Right ventricle myocardium superior (tissue), 1 donor: ENCODE measurements at regions not wholly inside any gene's neighbourhood (a gene's known extent, or its start where the extent isn't known, plus 50 kb on each side); places are given as distances from the start of the nearest gene placed in this dataset.

ENCODE experiments used
- ATAC-seq: fragments of 200-7000 bp; cut with Tn5 transposase; one replicate; pipeline ENCODE4 v1.9.1; 2020; ENCODE audit warnings: mild to moderate bottlenecking; ENCODE audit not compliant: poor library complexity
- DNase-seq: peaks from one replicate; pipeline ENCODE4 v3.0.0-alpha.2; 2020
- intact Hi-C: fragments of 100-400 bp; cut with DNase I; formaldehyde crosslinking; loops from one replicate; pipeline ENCODE4 v1.11.2; 2022
- donor health status: DM: no; HTN: yes; CAD: no; lungs with severe emphysema.

DNA sequence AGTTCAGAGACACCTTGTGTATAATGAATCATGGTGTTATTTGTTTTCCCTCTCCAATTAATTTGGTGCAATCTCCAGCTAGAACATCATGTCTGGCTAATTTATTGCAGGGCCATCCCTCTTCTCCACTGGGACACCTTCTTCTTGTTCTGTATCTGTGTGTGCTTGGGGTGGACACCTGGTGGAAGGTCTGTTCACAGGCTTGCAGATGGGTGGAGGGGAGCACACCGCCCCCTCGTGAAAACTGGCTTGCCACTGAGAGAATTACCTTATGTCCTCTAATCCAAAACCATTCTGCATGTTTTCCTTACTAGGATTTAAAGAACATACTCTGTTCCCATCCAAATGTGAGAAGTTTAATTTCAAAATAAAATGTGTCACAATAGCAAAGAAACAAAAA lies 1160.4 kb upstream of the ZEB2 start:
- no peak for DNase-seq
- intact Hi-C loops, result no loop called here
- no peak for ATAC-seq

DNA sequence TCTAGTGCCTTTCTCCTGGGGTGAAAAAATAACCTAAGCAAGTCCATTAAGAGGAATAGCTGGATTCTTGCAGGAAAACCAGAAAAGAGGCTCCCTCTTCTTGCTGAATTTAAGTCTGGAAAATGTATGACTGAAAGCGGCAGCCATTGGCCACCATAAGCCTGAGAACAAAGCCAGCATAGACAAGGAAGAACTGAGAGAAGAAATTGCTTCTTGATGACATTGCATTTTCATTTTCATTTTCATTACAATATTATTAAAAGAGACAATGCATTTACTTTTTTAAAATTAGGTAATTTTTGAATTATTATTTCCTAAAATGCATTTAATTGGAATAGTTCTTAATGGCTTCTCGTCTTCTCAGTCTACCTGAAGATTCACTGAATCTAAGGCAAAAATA lies 1157.5 kb upstream of the ZEB2 start:
- intact Hi-C loops, result no loop called here
- DNase-seq (no peak), ATAC-seq (no peak)

DNA sequence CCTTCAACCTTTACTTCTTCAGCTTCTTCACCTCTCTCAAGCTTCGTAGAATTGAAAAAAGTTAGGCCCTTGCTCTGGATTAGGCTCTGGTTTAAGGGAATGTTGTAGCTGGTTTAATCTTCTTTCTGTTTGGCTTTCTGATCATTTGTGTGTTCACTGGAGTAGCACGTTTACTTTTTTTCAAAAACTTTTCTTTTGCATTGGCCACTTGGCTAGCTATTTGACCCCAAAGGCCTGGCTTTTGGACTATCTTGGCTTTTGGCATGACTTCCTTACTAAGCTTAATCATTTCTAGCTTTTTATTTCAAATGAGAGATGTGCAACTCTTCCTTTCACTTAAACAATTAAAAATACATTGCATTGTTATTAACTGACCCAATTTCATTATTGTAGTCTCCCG lies 1154.8 kb upstream of the ZEB2 start:
- ATAC-seq (no peak), DNase-seq (no peak)
- intact Hi-C loops, result no loop called here

- no peak for DNase-seq
- intact Hi-C loops, result no loop called here
- no peak for ATAC-seq
Observed at GRCh38 chr2:145669301-145669700, 1149.4 kb upstream of the ZEB2 start.

DNA sequence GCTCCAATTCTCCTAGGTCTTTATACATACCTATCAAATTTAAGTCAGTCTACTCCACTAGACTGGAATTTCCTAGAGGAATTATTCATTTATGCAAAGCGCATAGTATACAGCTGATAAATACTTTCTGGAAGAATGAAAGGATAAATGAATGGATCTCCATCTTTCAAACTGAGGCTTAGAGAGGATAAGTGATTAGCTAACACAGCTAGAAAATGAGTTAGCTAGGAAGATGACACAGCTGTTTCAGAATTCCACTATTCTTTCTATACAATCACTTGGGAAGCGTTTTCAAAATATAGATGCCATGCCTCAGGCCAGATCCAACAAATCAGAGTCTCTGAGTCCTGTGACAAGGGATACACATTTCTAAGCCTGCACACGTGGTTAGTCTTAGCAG lies 1146.6 kb upstream of the ZEB2 start:
- no peak for DNase-seq
- intact Hi-C loops, result no loop called here
- no peak for ATAC-seq

GRCh38 chr2:145657265-145657664 lies 1137.3 kb upstream of the ZEB2 start:
- intact Hi-C loops, result no loop called here
- ATAC-seq, result no peak
- no peak for DNase-seq

DNA sequence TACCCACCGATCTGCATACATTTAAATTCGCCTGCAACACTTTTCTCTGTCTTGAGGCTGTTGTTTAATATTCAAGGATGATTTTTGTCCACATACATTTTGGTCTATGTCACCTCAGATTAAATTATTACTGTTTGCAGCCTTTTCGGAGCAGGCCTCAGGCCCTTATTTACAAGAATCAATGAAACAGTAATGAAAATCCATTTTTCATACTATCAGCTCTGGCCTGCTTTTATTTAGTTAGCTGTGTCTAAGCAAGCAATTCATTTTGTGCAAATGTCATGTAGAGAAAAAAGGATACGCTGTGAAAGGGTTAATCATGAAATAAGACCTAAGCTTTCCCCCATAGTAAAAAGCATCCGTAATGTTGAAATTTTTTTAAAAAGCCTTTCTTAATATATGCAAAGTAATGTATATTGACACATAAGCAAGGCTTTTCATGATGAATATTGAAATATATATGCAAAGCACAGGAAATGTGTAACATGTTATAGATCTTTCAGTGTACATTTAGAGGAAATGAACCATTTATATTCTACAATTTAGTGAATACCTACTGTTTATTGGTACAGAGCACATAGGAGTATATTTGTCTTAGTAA lies 1135.3 kb upstream of the ZEB2 start:
- intact Hi-C loops, result no loop called here
- no peak for ATAC-seq
- DNase-seq, result no peak

DNA sequence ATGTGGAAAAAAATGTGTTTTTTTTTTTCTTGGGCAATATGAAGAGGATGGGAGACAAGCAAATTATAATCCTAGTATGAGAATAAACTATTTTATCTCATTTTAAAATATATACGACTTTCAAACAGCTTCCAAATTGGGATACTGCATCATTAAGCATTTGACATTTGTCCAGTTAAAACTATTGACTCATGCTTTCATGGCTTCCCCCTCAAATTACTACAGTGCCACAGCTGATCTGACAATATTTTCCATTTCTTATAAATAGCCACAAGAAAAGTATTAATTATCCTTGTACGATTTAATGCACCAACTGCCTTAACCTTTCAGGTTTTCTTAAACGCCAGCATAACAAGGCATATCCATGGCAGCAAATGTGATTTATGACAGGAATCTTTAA lies 1134.8 kb upstream of the ZEB2 start:
- ATAC-seq, result no peak
- intact Hi-C loops, result no loop called here
- no peak for DNase-seq

DNA sequence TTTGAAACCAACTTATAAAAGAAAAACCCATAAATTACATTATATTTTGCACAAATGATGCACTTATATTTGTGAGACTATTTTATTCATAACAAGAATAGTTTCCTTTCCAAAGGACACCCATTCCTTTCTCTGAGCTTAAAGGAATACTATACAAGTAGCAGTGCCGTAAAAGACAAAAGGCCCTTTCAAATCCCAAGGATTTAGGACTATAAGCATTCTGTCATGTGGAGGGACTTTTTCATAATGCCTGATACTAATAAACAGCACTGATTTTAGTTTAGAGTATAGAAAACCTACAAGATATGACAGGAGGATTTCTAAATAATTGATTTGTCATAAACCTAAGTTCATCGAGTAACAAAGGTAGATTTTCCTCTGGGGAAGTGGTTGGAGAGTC lies 1134.2 kb upstream of the ZEB2 start:
- no peak for ATAC-seq
- no peak for DNase-seq
- intact Hi-C loops, result no loop called here

- DNase-seq, result no peak
- no peak for ATAC-seq
- intact Hi-C loops, result no loop called here
Observed at GRCh38 chr2:145653553-145653952, 1133.6 kb upstream of the ZEB2 start.

- intact Hi-C loops, result no loop called here
- DNase-seq (no peak), ATAC-seq (no peak)
Observed at GRCh38 chr2:145652571-145653545, 1132.9 kb upstream of the ZEB2 start.

GRCh38 chr2:145652036-145652435 lies 1132.1 kb upstream of the ZEB2 start:
- DNase-seq (no peak), ATAC-seq (no peak)
- intact Hi-C loops, result no loop called here

- intact Hi-C loops, result no loop called here
- ATAC-seq (no peak), DNase-seq (no peak)
Observed at GRCh38 chr2:145650226-145650625, 1130.3 kb upstream of the ZEB2 start.

DNA sequence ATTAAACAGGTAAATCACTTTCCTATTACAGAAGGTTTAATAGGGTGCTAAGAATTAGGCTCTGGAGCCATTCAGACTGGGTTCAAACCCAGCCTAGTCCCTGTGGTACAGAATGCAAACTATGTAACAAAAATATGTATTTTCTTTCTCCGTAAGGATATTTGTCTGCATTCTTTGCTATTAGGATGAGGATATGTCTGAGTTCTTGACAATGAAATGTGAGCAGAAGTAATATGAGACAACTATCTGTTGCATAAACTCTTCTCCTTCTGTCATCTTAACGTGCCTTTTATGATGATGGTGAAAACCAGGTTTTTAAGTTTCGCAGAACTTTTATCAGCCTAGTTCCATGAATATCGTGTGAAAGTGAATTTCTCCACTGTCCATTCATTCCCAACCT lies 1129.1 kb upstream of the ZEB2 start:
- ATAC-seq (no peak), DNase-seq (no peak)
- intact Hi-C loops, result no loop called here

DNA sequence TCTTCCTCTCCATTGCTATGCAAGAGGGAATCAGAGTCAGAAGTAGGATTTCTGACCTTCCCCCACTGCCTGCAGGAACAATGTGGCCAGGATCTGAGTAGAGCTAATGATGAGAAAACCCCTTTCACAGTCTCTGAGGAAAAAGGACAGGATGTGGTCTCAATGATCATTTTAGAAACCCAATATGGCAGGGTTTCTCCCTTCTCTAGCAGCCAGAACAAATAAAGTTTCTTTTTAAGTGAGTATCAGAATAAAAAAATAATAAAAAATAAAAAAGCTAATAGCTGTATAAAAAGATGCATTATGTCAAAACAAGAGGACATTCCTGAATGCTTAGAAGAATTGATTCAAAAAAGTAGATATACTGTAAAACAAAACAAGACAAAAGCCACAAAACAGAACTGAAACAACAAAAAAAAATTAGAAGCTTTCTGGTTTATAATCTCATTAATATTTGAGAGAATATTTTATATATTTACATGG lies 1124.9 kb upstream of the ZEB2 start:
- intact Hi-C loops, result no loop called here
- no peak for ATAC-seq
- DNase-seq, result no peak

DNA sequence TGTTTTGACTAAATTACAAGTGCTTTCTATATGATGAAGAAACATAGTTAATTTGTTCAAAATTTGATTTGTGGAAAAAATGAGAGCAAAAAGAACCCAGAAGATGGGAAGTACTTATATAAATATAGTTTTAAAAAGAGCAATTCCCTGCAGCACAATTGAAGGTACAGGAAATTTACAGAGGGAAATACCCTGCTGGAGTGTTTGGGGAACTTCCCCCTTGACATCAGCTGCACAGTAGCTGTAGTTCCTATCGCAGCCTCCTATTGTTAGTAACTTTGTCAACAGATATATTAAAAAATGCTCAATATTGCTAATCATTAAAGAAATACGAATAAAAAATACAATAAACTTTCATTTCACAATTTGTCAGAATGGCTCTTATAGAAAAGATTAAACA lies 1118.8 kb upstream of the ZEB2 start:
- no peak for DNase-seq
- intact Hi-C loops, result no loop called here
- ATAC-seq, result no peak

DNA sequence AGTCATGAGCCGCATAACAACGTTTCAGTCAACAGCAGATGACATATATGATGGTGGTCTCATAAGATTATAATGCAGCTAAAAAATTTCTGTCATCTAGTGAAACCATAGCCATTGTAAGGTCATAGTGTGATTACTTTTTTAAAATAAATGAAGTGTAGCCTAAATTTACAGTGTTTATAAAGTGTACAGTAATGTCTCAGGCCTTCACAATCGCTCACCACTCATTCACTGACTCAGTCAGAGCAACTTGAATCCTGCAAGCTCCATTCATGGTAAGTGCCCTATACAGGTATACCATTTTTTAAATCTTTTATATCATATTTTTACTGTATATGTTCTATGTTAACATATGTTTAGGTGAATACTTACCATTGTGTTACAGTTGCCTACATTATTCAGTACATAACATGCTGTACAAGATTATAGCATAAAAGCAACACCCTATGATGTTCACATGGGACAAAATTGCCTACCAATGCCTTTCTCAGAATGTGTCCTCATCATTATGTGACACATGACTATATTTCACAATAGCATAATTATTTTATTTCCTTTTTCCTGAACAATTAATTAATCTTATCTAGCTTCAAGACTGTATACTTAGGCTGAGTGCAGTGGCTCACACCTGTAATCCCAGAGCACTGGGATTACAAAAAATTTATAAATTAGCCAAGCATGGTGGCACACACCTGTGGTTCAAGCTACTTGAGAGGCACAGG lies 1115.9 kb upstream of the ZEB2 start:
- ATAC-seq (no peak), DNase-seq (no peak)
- intact Hi-C loops, result no loop called here

GRCh38 chr2:145631561-145631960 lies 1111.6 kb upstream of the ZEB2 start:
- DNase-seq (no peak), ATAC-seq (no peak)
- intact Hi-C loops, result no loop called here

DNA sequence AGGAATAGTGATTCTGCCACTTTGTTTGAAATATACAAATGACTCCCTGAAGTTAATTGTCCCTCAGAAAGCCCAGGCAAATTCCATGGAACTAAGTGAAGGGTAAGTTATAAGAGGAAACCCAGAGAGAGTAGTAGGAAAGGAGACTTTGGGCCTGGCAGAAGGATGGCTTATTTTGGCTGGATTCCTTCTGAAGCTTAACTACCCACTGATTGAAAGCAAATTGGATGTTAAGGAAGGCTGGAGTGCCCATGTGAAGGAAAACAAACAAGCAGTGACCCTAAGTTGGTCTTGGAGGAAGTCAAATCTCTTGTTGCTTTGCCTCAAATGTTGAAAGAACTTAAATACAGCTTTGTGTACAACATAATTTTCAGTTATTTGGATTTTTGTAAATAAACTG lies 1106.4 kb upstream of the ZEB2 start:
- DNase-seq, result no peak
- intact Hi-C loops, result no loop called here
- ATAC-seq, result no peak

- no peak for DNase-seq
- no peak for ATAC-seq
- intact Hi-C loops, result no loop called here
Observed at GRCh38 chr2:145625111-145625510, 1105.2 kb upstream of the ZEB2 start.
